ENCODE measurements at regions not wholly inside any gene's neighbourhood (a gene's known extent, or its start where the extent isn't known, plus 50 kb on each side); places are given as distances from the start of the nearest gene placed in this dataset.

- Mint-ChIP-seq H3K9me3 (ENCODE audit: unreplicated experiment) (no peaks in the 10 kb centered on the region), H3K36me3 (ENCODE audit: unreplicated experiment) (no peaks in the 10 kb centered on the region), H3K4me1 (ENCODE audit: unreplicated experiment) (peaks cover 57% of the 10 kb centered on the region), H3K27ac (ENCODE audit: unreplicated experiment) (no peak overlapping the region), H3K27me3 (ENCODE audit: unreplicated experiment) (no peaks in the 10 kb centered on the region), H3K4me3 (ENCODE audit: unreplicated experiment) (no peak overlapping the region)
- TF ChIP-seq, protein P1, sequence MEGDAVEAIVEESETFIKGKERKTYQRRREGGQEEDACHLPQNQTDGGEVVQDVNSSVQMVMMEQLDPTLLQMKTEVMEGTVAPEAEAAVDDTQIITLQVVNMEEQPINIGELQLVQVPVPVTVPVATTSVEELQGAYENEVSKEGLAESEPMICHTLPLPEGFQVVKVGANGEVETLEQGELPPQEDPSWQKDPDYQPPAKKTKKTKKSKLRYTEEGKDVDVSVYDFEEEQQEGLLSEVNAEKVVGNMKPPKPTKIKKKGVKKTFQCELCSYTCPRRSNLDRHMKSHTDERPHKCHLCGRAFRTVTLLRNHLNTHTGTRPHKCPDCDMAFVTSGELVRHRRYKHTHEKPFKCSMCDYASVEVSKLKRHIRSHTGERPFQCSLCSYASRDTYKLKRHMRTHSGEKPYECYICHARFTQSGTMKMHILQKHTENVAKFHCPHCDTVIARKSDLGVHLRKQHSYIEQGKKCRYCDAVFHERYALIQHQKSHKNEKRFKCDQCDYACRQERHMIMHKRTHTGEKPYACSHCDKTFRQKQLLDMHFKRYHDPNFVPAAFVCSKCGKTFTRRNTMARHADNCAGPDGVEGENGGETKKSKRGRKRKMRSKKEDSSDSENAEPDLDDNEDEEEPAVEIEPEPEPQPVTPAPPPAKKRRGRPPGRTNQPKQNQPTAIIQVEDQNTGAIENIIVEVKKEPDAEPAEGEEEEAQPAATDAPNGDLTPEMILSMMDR (IDR thresholded peaks at IDR 0.05), result no peak
- no peak for DNase-seq (ENCODE audit: extremely low spot score, unreplicated experiment)
These were observed 93.4 kb upstream of the CHD2 start for GRCh38 chr15:92806763-92807162.

GRCh38 chr15:92807971-92808571, 92.1 kb upstream of the CHD2 start:
- TF ChIP-seq, protein P1 (IDR thresholded peaks at IDR 0.05), result no peak
- Mint-ChIP-seq H3K4me3 (ENCODE audit: unreplicated experiment) (peak overlapping the region; percentile 82), H3K27ac (ENCODE audit: unreplicated experiment) (peak overlapping the region; percentile 96), H3K4me1 (ENCODE audit: unreplicated experiment) (peaks cover 53% of the 10 kb centered on the region), H3K36me3 (ENCODE audit: unreplicated experiment) (no peaks in the 10 kb centered on the region), H3K27me3 (ENCODE audit: unreplicated experiment) (no peaks in the 10 kb centered on the region), H3K9me3 (ENCODE audit: unreplicated experiment) (no peaks in the 10 kb centered on the region)
- no peak for DNase-seq (ENCODE audit: extremely low spot score, unreplicated experiment)

GRCh38 chr15:92808598-92809063, 91.5 kb upstream of the CHD2 start:
- Mint-ChIP-seq H3K9me3 (ENCODE audit: unreplicated experiment) (no peaks in the 10 kb centered on the region), H3K4me1 (ENCODE audit: unreplicated experiment) (peaks cover 47% of the 10 kb centered on the region), H3K27ac (ENCODE audit: unreplicated experiment) (peak overlapping the region; percentile 96), H3K36me3 (ENCODE audit: unreplicated experiment) (no peaks in the 10 kb centered on the region), H3K4me3 (ENCODE audit: unreplicated experiment) (peak overlapping the region; percentile 82), H3K27me3 (ENCODE audit: unreplicated experiment) (no peaks in the 10 kb centered on the region)
- TF ChIP-seq, protein P1 (IDR thresholded peaks at IDR 0.05), result no peak
- no peak for DNase-seq (ENCODE audit: extremely low spot score, unreplicated experiment)

DNA sequence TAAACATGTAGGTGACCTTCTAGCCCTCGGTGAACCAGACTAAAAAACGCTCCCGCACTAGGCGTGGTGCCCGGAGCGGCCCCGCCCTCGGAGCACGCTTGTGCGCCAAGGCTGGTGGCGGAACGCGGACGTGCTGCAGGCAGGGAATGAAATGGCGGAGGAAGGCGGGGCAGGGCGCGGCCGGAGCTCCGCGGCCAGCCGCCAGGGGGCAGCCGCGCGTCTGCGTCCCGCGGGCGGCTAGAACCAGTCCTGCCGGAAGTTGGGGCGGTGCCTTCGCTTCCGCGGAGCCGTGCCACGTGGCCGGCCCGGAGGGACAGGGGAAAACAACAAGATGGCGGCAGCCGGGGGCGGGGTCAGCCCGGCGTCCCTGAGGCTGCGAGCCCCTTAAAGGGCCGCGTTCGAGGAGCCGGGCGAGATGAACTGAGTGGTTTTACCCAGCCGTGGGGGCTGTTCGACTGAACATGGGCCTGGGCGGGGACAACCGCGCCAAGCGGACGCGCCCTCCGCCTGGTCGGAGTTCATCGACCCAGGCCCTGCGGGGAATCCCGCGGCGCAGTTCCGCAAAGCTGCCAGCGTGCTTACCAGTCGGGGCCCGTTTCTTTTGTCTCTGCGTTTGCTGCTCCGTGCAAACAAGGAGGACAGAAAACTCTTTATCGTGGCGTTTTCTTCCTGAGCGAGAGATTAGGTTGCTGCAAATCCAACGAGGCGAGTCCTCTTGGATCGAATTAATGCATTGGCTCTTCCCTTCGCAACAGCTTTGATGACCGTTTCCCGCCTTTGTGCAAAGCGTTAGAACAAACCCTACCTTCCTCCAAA, 90.9 kb upstream of the CHD2 start:
- Mint-ChIP-seq H3K36me3 (ENCODE audit: unreplicated experiment) (no peaks in the 10 kb centered on the region), H3K4me1 (ENCODE audit: unreplicated experiment) (peaks cover 41% of the 10 kb centered on the region), H3K27ac (ENCODE audit: unreplicated experiment) (peak overlapping the region; percentile 96), H3K4me3 (ENCODE audit: unreplicated experiment) (peak overlapping the region; percentile 82), H3K9me3 (ENCODE audit: unreplicated experiment) (no peaks in the 10 kb centered on the region), H3K27me3 (ENCODE audit: unreplicated experiment) (no peaks in the 10 kb centered on the region)
- TF ChIP-seq, protein P1 (IDR thresholded peaks at IDR 0.05), result peak; percentile 99
- peak; percentile 100 for DNase-seq (ENCODE audit: extremely low spot score, unreplicated experiment)

- Mint-ChIP-seq H3K27ac (ENCODE audit: unreplicated experiment) (peak overlapping the region; percentile 96), H3K36me3 (ENCODE audit: unreplicated experiment) (no peaks in the 10 kb centered on the region), H3K4me1 (ENCODE audit: unreplicated experiment) (peaks cover 39% of the 10 kb centered on the region), H3K4me3 (ENCODE audit: unreplicated experiment) (peak overlapping the region; percentile 82), H3K9me3 (ENCODE audit: unreplicated experiment) (no peaks in the 10 kb centered on the region), H3K27me3 (ENCODE audit: unreplicated experiment) (no peaks in the 10 kb centered on the region)
- TF ChIP-seq, protein P1 (IDR thresholded peaks at IDR 0.05), result no peak
- DNase-seq (ENCODE audit: extremely low spot score, unreplicated experiment), result no peak
These were observed 90.2 kb upstream of the CHD2 start for GRCh38 chr15:92809880-92810361.
